22Rv1 (cell line): ENCODE measurements at regions not wholly inside any gene's neighbourhood (a gene's known extent, or its start where the extent isn't known, plus 50 kb on each side); places are given as distances from the start of the nearest gene placed in this dataset.

Source experiments
- ZFX ChIP-seq: fragments of 450-650 bp; IDR thresholded peaks from 2 replicates; pipeline ENCODE4 v1.6.1; 2017; ENCODE audit warnings: antibody characterized with exemption, borderline replicate concordance
- TF ChIP-seq, protein P1 (sequence below): fragments of 450-650 bp; IDR thresholded peaks from 2 replicates; pipeline ENCODE4 v1.5.1; 2017; ENCODE audit warnings: mild to moderate bottlenecking

DNA sequence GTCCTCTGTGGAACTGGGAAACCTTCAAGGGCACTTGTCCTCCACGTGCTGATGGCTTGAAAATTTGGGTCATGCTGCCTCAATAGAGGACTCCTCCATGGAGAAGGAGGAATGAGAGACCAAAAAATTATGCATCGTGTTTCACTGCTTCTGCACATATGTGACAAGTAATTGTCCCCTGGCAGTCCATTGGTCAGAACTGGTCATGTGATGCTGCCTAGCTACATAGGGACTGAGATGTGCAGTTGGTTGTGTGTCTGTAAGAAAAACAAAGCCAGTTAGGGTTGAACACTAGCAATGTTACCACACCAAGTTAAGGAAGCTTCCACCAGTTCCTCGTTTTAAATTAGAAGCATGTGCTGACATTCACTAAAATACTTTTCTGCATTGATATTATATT, 201.9 kb upstream of the ANKH start:
- TF ChIP-seq, protein P1, sequence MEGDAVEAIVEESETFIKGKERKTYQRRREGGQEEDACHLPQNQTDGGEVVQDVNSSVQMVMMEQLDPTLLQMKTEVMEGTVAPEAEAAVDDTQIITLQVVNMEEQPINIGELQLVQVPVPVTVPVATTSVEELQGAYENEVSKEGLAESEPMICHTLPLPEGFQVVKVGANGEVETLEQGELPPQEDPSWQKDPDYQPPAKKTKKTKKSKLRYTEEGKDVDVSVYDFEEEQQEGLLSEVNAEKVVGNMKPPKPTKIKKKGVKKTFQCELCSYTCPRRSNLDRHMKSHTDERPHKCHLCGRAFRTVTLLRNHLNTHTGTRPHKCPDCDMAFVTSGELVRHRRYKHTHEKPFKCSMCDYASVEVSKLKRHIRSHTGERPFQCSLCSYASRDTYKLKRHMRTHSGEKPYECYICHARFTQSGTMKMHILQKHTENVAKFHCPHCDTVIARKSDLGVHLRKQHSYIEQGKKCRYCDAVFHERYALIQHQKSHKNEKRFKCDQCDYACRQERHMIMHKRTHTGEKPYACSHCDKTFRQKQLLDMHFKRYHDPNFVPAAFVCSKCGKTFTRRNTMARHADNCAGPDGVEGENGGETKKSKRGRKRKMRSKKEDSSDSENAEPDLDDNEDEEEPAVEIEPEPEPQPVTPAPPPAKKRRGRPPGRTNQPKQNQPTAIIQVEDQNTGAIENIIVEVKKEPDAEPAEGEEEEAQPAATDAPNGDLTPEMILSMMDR = no peak
- TF ChIP-seq ZFX = no peak
